ENCODE measurements at regions not wholly inside any gene's neighbourhood (a gene's known extent, or its start where the extent isn't known, plus 50 kb on each side); places are given as distances from the start of the nearest gene placed in this dataset.

- Mint-ChIP-seq H3K4me3 (ENCODE audit: unreplicated experiment) (no peak overlapping the region), H3K27ac (ENCODE audit: unreplicated experiment) (no peak overlapping the region), H3K36me3 (ENCODE audit: unreplicated experiment) (no peaks in the 10 kb centered on the region), H3K4me1 (ENCODE audit: low read depth, unreplicated experiment) (no peaks in the 10 kb centered on the region), H3K9me3 (ENCODE audit: unreplicated experiment) (no peaks in the 10 kb centered on the region), H3K27me3 (ENCODE audit: unreplicated experiment) (no peaks in the 10 kb centered on the region)
- DNase-seq, result no peak
- TF ChIP-seq, protein P1, sequence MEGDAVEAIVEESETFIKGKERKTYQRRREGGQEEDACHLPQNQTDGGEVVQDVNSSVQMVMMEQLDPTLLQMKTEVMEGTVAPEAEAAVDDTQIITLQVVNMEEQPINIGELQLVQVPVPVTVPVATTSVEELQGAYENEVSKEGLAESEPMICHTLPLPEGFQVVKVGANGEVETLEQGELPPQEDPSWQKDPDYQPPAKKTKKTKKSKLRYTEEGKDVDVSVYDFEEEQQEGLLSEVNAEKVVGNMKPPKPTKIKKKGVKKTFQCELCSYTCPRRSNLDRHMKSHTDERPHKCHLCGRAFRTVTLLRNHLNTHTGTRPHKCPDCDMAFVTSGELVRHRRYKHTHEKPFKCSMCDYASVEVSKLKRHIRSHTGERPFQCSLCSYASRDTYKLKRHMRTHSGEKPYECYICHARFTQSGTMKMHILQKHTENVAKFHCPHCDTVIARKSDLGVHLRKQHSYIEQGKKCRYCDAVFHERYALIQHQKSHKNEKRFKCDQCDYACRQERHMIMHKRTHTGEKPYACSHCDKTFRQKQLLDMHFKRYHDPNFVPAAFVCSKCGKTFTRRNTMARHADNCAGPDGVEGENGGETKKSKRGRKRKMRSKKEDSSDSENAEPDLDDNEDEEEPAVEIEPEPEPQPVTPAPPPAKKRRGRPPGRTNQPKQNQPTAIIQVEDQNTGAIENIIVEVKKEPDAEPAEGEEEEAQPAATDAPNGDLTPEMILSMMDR (IDR thresholded peaks at IDR 0.05; ENCODE audit: partially characterized antibody, unreplicated experiment), result no peak
Observed at GRCh38 chr2:150640039-150640438, 152.6 kb upstream of the RND3 start.

- Mint-ChIP-seq H3K9me3 (ENCODE audit: unreplicated experiment) (no peaks in the 10 kb centered on the region), H3K36me3 (ENCODE audit: unreplicated experiment) (no peaks in the 10 kb centered on the region), H3K4me3 (ENCODE audit: unreplicated experiment) (no peak overlapping the region), H3K27ac (ENCODE audit: unreplicated experiment) (no peak overlapping the region), H3K27me3 (ENCODE audit: unreplicated experiment) (no peaks in the 10 kb centered on the region), H3K4me1 (ENCODE audit: low read depth, unreplicated experiment) (no peaks in the 10 kb centered on the region)
- TF ChIP-seq, protein P1 (IDR thresholded peaks at IDR 0.05; ENCODE audit: partially characterized antibody, unreplicated experiment), result no peak
- no peak for DNase-seq
Observed at GRCh38 chr2:150639383-150639782, 151.9 kb upstream of the RND3 start.

GRCh38 chr2:150631236-150631821 is 143.9 kb upstream of the RND3 start:
- H3K9me3 Mint-ChIP-seq (ENCODE audit: unreplicated experiment), result no peaks in the 10 kb centered on the region
- H3K36me3 Mint-ChIP-seq (ENCODE audit: unreplicated experiment), result no peaks in the 10 kb centered on the region
- DNase-seq, result no peak
- peaks cover 4% of the 10 kb centered on the region for H3K4me1 Mint-ChIP-seq (ENCODE audit: low read depth, unreplicated experiment)
- H3K27ac Mint-ChIP-seq (ENCODE audit: unreplicated experiment), result no peak overlapping the region
- H3K4me3 Mint-ChIP-seq (ENCODE audit: unreplicated experiment), result no peak overlapping the region
- TF ChIP-seq, protein P1 (IDR thresholded peaks at IDR 0.05; ENCODE audit: partially characterized antibody, unreplicated experiment), result no peak
- no peaks in the 10 kb centered on the region for H3K27me3 Mint-ChIP-seq (ENCODE audit: unreplicated experiment)

DNA sequence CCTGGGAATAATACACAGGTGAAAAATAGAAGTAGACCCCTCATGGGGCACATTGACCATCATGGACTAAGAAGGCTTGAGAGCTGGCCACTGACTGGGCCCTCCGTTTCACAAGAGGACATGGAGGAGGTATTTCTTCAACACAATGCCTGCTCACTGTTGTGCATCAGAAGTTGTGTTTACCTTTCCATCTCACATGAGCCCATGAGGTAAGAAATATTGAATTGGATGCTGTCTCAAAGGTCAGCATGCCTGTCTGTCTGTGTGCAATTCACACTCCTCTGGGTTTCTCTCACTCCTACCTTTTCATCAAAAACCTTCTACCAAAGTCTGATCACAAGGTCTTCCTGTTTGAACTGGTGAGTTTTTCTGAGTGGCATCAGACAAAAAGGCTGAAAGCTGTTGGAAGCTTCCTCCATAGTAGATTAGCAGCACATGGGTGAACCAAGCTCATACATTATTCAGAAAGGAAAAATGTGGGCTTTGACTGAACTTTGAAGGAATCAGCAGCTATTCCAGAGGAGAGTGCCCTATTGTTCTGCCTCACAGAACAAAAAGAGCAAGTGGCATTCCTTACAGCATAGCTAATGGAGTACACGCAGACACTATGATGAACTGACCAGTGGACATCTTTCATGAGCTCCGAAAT is 143.2 kb upstream of the RND3 start:
- H3K27ac Mint-ChIP-seq (ENCODE audit: unreplicated experiment), result no peak overlapping the region
- H3K4me1 Mint-ChIP-seq (ENCODE audit: low read depth, unreplicated experiment), result peaks cover 4% of the 10 kb centered on the region
- no peaks in the 10 kb centered on the region for H3K9me3 Mint-ChIP-seq (ENCODE audit: unreplicated experiment)
- H3K4me3 Mint-ChIP-seq (ENCODE audit: unreplicated experiment), result no peak overlapping the region
- no peak for DNase-seq
- H3K27me3 Mint-ChIP-seq (ENCODE audit: unreplicated experiment), result no peaks in the 10 kb centered on the region
- TF ChIP-seq, protein P1 (IDR thresholded peaks at IDR 0.05; ENCODE audit: partially characterized antibody, unreplicated experiment), result no peak
- H3K36me3 Mint-ChIP-seq (ENCODE audit: unreplicated experiment), result no peaks in the 10 kb centered on the region

DNA sequence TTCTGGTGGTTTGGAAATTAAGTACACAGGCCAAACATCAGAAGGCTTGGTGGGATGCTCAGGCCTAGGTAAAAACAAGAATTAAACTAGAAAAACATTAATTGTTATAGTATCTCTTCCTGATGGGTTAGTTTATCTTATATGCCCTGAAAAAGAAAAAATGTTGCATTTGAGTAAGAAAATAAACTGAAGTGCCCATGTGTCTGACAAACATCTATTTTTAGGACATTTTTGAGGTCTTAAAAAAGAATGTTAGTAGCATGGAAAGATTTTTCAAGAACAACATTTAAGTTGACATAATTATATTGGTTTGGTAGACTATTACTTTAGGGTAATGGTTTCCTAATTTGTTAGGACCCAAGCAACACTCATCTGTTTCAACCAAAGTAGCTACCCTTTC is 140.1 kb upstream of the RND3 start:
- Mint-ChIP-seq H3K4me3 (ENCODE audit: unreplicated experiment) (no peak overlapping the region), H3K27me3 (ENCODE audit: unreplicated experiment) (peaks cover 2% of the 10 kb centered on the region), H3K27ac (ENCODE audit: unreplicated experiment) (no peak overlapping the region), H3K4me1 (ENCODE audit: low read depth, unreplicated experiment) (peaks cover 9% of the 10 kb centered on the region), H3K9me3 (ENCODE audit: unreplicated experiment) (no peaks in the 10 kb centered on the region), H3K36me3 (ENCODE audit: unreplicated experiment) (no peaks in the 10 kb centered on the region)
- TF ChIP-seq, protein P1 (IDR thresholded peaks at IDR 0.05; ENCODE audit: partially characterized antibody, unreplicated experiment), result no peak
- no peak for DNase-seq

All from glutamatergic neuron (in vitro differentiated cells).